GM23248 (cell line): ENCODE measurements at regions not wholly inside any gene's neighbourhood (a gene's known extent, or its start where the extent isn't known, plus 50 kb on each side); places are given as distances from the start of the nearest gene placed in this dataset.

Source experiments
- DNase-seq: peaks from one replicate; pipeline ENCODE4 v3.0.0-alpha.2; 2015
- H2AFZ ChIP-seq: fragments of 200-600 bp; sonication (generic); 2 replicates; pipeline ENCODE4 v1.6.1; 2016; ENCODE audit warnings: antibody characterized with exemption
- H3F3A ChIP-seq: fragments of 200-600 bp; sonication (generic); 2 replicates; pipeline ENCODE4 v1.6.1; 2016; ENCODE audit warnings: mild to moderate bottlenecking, antibody characterized with exemption, mixed run types; ENCODE audit not compliant: insufficient read depth
- H3K27ac ChIP-seq: fragments of 200-600 bp; sonication (generic); 2 replicates; pipeline ENCODE4 v1.5.1; 2016; ENCODE audit warnings: mild to moderate bottlenecking
- H3K27me3 ChIP-seq: fragments of 200-600 bp; sonication (generic); replicated peaks from 2 replicates; pipeline ENCODE4 v1.6.1; 2016; ENCODE audit warnings: mild to moderate bottlenecking; ENCODE audit not compliant: insufficient read depth
- H3K36me3 ChIP-seq: fragments of 200-600 bp; sonication (generic); 2 replicates; pipeline ENCODE4 v1.6.1; 2016; ENCODE audit warnings: low read depth, mild to moderate bottlenecking
- H3K4me1 ChIP-seq: fragments of 200-600 bp; sonication (generic); 2 replicates; pipeline ENCODE4 v1.6.1; 2016; ENCODE audit warnings: mild to moderate bottlenecking; ENCODE audit not compliant: insufficient read depth
- H3K4me2 ChIP-seq: fragments of 200-600 bp; sonication (generic); one replicate; pipeline ENCODE4 v1.6.1; 2016; ENCODE audit warnings: mild to moderate bottlenecking; ENCODE audit not compliant: unreplicated experiment
- H3K4me3 ChIP-seq: fragments of 200-600 bp; sonication (generic); 2 replicates; pipeline ENCODE4 v1.5.1; 2016; ENCODE audit warnings: mild to moderate bottlenecking
- H3K79me2 ChIP-seq: fragments of 200-600 bp; sonication (generic); 2 replicates; pipeline ENCODE4 v1.6.1; 2016; ENCODE audit warnings: mild to moderate bottlenecking; ENCODE audit not compliant: insufficient read depth
- H3K9ac ChIP-seq: fragments of 200-600 bp; sonication (generic); 2 replicates; pipeline ENCODE4 v1.6.1; 2016; ENCODE audit warnings: mild to moderate bottlenecking
- H3K9me2 ChIP-seq: fragments of 200-600 bp; sonication (generic); 2 replicates; pipeline ENCODE4 v1.6.1; 2016; ENCODE audit warnings: mixed run types, mild to moderate bottlenecking, moderate library complexity; ENCODE audit not compliant: insufficient read depth
- H3K9me3 ChIP-seq: fragments of 200-600 bp; sonication (generic); one replicate; pipeline ENCODE4 v1.6.1; 2017; ENCODE audit warnings: low read depth
- H4K20me1 ChIP-seq: fragments of 200-600 bp; sonication (generic); 2 replicates; pipeline ENCODE4 v1.6.0; 2016; ENCODE audit not compliant: insufficient read depth
- EZH2 ChIP-seq: fragments of 200-600 bp; sonication (generic); IDR thresholded peaks from 2 replicates; pipeline ENCODE4 v1.6.1; 2018; ENCODE audit warnings: antibody characterized with exemption, mild to moderate bottlenecking; ENCODE audit not compliant: insufficient read depth, poor library complexity, severe bottlenecking
- EZH2phosphoT487 ChIP-seq: fragments of 200-600 bp; sonication (generic); IDR thresholded peaks from 2 replicates; pipeline ENCODE4 v1.6.1; 2018; ENCODE audit warnings: antibody characterized with exemption, moderate library complexity, mild to moderate bottlenecking, low read depth; ENCODE audit not compliant: insufficient read depth
- WGBS, 2 experiments: methylation state at CpG; one replicate each; pipeline ENCODE4 v1.1.6; 2015 to 2017; ENCODE audit warnings: low lambda C conversion rate in 2 of 2, low coverage in 1 of 2; ENCODE audit errors: missing lambda C conversion rate in 2 of 2; 5-methylcytosine and 5-hydroxymethylcytosine counted together
- in situ Hi-C: fragments of 300-500 bp; cut with MboI; formaldehyde crosslinking; loops from 2 replicates; pipeline ENCODE4 v1.15.0; 2020

DNA sequence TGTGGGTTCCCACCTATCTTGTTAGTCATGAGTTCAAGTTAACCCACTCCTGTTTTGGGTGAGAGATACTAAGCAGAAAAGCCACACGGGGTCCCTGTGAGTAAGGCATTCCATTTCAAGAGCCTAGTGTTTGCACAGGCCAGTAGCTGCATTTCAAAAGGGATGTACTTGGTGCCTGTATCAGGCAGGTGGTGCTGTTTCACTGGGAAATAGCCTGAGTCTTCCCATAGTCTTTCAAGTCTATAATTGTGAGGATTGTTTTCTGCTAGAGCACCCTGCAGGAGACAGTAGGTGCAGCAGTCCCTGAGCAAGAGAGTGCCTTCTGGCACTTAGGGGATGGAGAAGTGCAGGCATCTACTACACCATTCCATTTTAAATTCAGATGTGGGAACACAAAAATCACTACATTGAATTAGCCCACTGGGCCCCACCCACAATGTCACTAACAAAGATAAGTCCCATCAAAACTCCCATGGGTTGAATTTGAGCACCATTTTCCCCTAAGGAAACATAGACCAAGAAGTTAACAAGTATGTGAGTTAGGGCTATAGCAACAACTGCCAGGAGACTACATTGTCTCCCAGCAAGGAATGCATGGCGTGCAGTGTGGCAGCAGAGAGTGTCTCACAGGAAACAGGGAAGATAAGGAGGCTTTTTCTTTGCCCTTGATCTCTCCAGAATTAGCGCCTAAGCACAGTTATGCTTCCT lies 263.2 kb downstream of the COX7C start:
- H3K27me3 ChIP-seq = no peaks in the 10 kb centered on the region; the same call in 1 of the 2 replicates
- no peaks in the 10 kb centered on the region for H3K9me3 ChIP-seq
- no peak overlapping the region for H3K4me2 ChIP-seq
- DNase-seq = peak; percentile 88
- no peak overlapping the region for H2AFZ ChIP-seq
- no peaks in the 10 kb centered on the region for H3K36me3 ChIP-seq
- no peak overlapping the region for H3K27ac ChIP-seq
- H4K20me1 ChIP-seq = no peaks in the 10 kb centered on the region
- no peaks in the 10 kb centered on the region for H3K4me1 ChIP-seq
- no peaks in the 10 kb centered on the region for H3K9me2 ChIP-seq
- no peaks in the 10 kb centered on the region for H3F3A ChIP-seq
- H3K4me3 ChIP-seq = no peak overlapping the region
- H3K9ac ChIP-seq = no peak overlapping the region
- no peaks in the 10 kb centered on the region for H3K79me2 ChIP-seq
- WGBS, 2 experiments = 58 to 62% methylated on average over 3 of the region's 3 CpGs
- no peak for TF ChIP-seq EZH2
- TF ChIP-seq EZH2phosphoT487 = no peak
- in situ Hi-C loops = no loop called here

DNA sequence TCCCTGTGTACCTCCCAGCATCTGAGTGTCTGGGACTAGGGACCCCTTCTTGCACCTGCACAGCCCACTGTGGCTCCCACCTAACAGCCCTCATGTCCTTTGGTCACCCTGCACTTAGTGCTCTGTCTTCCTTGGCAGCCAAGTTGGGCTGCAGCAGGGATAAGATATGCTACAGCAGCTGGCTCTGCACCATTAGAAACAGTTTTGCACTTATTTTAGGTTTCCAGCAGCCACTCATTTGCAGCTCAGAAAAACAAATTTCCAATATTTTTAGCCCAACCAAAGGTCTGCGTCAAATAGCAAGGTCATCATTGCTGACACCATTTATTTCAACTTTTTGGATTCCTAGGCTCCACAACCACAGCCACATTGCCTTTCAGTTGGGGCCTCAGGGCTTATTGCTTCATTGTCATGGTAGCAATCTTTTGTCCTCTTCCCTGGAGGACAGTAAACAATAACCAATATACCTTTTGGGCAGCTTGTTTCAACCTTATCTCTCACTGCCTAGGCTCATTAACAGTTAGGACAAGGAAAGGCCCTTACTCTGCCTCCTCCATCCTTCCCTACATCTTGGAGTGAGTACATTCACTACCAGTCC lies 263.9 kb downstream of the COX7C start:
- Histone ChIP-seq H3K79me2 (no peaks in the 10 kb centered on the region), H3F3A (no peaks in the 10 kb centered on the region), H3K27me3 (no peaks in the 10 kb centered on the region; the same call in 1 of the 2 replicates), H3K9ac (no peak overlapping the region), H4K20me1 (no peaks in the 10 kb centered on the region), H3K9me3 (no peaks in the 10 kb centered on the region), H3K36me3 (no peaks in the 10 kb centered on the region), H3K27ac (no peak overlapping the region), H2AFZ (no peak overlapping the region), H3K4me2 (no peak overlapping the region), H3K9me2 (no peaks in the 10 kb centered on the region), H3K4me3 (no peak overlapping the region), H3K4me1 (no peaks in the 10 kb centered on the region)
- TF ChIP-seq EZH2 (no peak), EZH2phosphoT487 (no peak)
- DNase-seq = no peak
- in situ Hi-C loops = no loop called here
- 28 to 32% methylated on average over 1 of the region's 1 CpG for WGBS, 2 experiments

DNA sequence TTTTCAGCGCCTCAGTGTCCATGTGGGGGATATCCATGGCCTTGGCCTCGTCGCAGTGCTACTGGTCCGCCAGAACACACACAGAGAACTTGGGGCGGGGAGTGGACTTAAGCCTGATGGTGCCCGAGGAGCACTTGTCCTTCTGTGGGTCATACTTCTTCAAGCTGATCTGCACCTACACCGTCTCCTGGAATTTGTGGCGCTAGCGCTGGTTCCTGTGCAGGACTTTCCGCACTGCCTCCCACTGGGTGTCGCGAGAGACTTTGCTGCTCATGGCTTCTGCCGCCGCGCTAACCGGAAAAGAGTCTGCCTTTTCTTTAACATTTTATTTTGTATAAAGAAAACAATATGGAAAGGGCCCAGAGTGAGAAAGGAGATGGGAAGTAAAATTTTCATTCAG lies 266.9 kb downstream of the COX7C start:
- no peak overlapping the region for H3K4me2 ChIP-seq
- no peak overlapping the region for H3K27ac ChIP-seq
- no peaks in the 10 kb centered on the region for H4K20me1 ChIP-seq
- no peak for DNase-seq
- no peaks in the 10 kb centered on the region for H3K9me2 ChIP-seq
- no peaks in the 10 kb centered on the region for H3K9me3 ChIP-seq
- no peaks in the 10 kb centered on the region for H3K79me2 ChIP-seq
- no peak for TF ChIP-seq EZH2phosphoT487
- H3K4me3 ChIP-seq = no peak overlapping the region
- H3K27me3 ChIP-seq = peaks cover 2% of the 10 kb centered on the region; the same call in 1 of the 2 replicates
- no peaks in the 10 kb centered on the region for H3K4me1 ChIP-seq
- no peak overlapping the region for H2AFZ ChIP-seq
- in situ Hi-C loops = no loop called here
- 90 to 92% methylated on average over 16 of the region's 16 CpGs for WGBS, 2 experiments
- no peaks in the 10 kb centered on the region for H3F3A ChIP-seq
- H3K36me3 ChIP-seq = no peaks in the 10 kb centered on the region
- H3K9ac ChIP-seq = no peak overlapping the region

DNA sequence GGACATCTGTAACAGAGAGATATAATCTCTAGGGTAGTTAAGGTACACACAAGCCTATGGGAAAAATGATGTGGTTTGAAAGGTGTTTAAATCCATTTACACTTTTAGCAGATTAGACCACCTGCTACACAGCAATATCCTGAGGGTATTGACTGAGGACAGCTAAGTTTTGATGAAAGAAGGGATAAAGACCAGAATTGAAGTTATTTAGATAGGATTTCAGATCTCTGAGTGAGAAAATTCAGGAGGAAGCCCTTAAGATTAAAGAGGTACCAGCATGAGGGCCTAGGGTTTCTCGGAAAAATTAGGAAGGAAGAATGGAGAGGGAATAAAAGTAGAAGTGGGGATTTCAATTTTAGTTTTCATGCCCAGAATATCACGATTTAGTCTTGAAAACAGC lies 267.3 kb downstream of the COX7C start:
- 55 to 57% methylated on average over 2 of the region's 2 CpGs for whole genome bisulfite sequencing, 2 experiments
- Histone ChIP-seq H3K4me2 (no peak overlapping the region), H3K79me2 (no peaks in the 10 kb centered on the region), H3K4me1 (no peaks in the 10 kb centered on the region), H3K4me3 (no peak overlapping the region), H2AFZ (no peak overlapping the region), H4K20me1 (no peaks in the 10 kb centered on the region), H3K9me2 (no peaks in the 10 kb centered on the region), H3K9me3 (no peaks in the 10 kb centered on the region), H3K27me3 (peaks cover 5% of the 10 kb centered on the region; the same call in 1 of the 2 replicates), H3K27ac (no peak overlapping the region), H3K9ac (no peak overlapping the region), H3F3A (no peaks in the 10 kb centered on the region), H3K36me3 (no peaks in the 10 kb centered on the region)
- TF ChIP-seq EZH2 (no peak), EZH2phosphoT487 (no peak)
- no peak for DNase-seq
- in situ Hi-C loops = no loop called here
